Nucleus accumbens (tissue), 56 donors: ENCODE measurements at regions not wholly inside any gene's neighbourhood (a gene's known extent, or its start where the extent isn't known, plus 50 kb on each side); places are given as distances from the start of the nearest gene placed in this dataset.
"Not testable (repeated sequence)": the region's sequence is repeated elsewhere in the genome, so short reads cannot be mapped to it uniquely, and the experiment has no call there.

Experiments used
- DNase-seq, 56 donors: peaks; one replicate each; lab custom pipeline; 2025; lab: John Stamatoyannopoulos, UW

GRCh38 chr16:88224131-88224898 lies 158.4 kb upstream of the ZNF469 start:
- not testable (repeated sequence) for DNase-seq

- not testable (repeated sequence) for DNase-seq
Measured at GRCh38 chr16:88225640-88226230, 157.0 kb upstream of the ZNF469 start.

DNA sequence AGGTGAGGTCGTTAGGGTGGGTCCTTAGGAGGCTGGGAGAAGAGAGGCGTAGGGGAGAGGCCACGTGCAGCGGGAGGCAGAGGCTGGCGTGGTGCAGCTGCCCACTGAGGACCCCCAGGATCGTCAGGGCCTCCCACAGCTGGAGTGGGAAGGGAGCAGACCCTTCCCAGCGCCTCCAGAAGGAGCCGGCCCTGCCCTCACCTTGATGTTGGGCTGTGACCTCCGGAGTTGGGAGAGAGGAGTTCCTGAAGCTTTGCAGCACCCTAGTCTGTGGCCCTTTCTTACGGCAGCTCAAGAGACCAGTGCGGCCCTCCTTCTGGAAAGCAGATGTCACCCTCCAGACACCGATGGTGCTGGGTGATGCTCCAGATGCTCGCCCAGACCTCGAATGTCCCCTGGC lies 156.5 kb upstream of the ZNF469 start:
- DNase-seq, result not testable (repeated sequence)

DNA sequence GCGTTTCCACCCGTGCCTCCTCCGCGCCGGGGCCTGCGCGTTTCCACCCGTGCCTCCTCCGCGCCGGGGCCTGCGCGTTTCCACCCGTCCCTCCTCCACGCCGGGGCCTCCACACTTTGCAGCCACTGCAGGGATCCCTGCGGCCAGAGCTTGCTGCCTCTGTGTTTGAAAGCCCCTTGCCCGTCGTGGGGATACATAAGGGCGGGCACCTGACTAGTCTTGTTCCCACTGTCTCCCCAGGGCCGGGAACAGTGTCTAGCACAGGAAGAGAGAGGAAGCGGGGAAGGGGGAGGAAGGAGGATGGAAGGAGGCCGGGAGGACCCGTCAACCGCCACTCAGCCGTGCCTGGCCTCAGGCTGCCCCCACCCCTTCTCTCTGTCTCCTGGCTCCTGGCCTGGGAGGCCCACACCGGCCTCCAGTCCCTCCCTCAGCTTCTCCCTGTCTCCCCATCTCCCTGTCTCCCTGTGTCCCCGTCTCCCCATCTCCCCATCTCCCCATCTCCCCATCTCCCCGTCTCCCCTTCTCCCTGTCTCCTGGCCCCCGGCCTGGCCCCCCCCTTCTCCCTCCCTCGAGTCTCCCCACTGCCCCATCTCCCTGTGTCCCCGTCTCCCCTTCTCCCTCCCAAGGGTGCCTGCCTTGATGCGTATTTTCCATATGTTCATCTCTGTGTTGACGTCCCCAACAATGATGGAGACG lies 155.6 kb upstream of the ZNF469 start:
- DNase-seq, result not testable (repeated sequence)

DNA sequence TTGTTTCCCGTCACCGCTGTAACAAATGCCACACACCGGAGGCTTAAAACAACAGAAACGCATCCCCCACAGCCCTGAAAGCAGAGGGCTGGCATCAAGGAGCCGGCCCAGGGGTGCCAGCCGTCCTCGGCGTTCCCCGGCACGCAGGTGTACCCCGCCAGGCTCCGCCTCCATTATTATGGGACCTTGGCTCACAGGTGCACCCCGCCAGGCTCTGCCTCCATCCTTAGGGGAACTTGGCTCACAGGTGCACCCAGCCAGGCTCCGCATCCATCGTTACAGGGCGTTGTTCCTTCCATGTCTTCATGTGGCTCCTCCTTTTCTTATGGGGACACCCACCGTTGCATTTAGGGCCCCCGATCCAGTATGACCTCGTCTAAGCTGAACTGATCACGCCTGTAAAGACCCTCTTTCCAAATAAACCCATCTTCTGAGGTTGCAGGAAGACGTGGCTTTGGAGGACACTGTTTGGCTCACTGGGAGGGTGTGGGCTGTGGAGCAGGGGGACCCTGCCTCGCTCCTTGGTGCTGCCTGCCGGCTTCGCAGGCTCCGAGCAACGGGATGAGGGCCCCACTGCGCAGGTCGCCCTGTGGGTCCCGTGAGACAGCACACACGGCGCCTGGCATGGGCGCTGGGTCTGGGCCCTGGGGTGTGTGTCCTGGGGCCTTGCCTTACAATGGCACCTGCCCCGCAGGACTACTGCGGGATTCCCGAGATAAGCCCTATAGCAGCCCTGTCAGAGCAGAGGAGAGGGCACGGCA lies 154.9 kb upstream of the ZNF469 start:
- DNase-seq, result not testable (repeated sequence)

- not testable (repeated sequence) for DNase-seq
Measured at GRCh38 chr16:88228751-88229150, 154.0 kb upstream of the ZNF469 start.

GRCh38 chr16:88229710-88230109 lies 153.0 kb upstream of the ZNF469 start:
- DNase-seq, result not testable (repeated sequence)

DNA sequence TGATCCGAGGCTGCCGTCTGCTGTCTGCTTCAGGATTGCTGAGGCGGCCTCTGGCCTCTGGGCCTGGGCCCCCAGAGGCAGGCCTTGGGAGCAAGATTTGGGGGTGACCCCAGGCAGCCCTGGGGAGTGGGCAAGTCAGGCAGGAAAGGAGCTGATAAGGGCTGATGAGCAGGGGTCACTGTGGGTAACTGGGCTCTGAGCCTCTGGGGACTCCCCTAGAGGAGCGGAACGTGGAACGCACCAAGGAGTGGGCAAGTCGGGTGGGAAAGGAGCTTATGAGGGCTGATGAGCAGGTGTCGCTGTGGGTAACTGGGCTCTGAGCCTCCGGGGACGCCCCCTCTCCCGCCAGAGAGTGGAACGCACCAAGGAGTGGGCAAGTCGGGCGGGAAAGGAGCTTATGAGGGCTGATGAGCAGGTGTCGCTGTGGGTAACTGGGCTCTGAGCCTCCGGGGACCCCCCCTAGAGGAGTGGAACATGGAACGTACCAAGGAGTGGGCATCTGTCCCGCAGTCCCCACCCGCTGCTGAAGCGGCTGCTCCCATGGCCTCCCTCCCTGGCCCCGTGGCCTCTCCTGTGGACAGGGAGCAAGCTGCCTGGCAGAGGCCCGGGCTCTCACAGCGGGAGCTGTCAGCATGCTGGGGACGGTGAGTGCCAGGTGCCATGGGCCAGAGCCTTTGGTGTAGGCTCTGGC lies 152.3 kb upstream of the ZNF469 start:
- not testable (repeated sequence) for DNase-seq

- not testable (repeated sequence) for DNase-seq
Measured at GRCh38 chr16:88230967-88231615, 151.7 kb upstream of the ZNF469 start.

DNA sequence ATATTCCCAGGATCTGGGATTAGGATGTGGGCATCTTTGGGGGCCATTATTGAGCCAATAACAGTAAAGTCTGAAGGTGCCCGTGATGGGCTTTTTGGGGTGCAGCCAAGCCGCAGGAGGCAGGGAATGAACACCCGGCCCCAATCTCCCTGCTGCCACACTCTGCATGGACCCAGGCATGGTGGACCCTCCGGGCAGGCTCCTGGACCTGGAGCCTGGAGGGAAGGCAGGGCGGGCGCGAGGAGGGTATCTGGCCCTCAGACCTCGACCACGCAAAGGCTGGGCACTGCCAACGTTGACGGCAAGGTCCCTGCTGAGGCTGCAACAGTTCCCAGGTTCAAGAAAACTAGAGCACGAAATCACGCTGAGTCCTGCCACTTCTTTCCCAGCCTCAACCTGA lies 150.9 kb upstream of the ZNF469 start:
- DNase-seq, result not testable (repeated sequence)

DNA sequence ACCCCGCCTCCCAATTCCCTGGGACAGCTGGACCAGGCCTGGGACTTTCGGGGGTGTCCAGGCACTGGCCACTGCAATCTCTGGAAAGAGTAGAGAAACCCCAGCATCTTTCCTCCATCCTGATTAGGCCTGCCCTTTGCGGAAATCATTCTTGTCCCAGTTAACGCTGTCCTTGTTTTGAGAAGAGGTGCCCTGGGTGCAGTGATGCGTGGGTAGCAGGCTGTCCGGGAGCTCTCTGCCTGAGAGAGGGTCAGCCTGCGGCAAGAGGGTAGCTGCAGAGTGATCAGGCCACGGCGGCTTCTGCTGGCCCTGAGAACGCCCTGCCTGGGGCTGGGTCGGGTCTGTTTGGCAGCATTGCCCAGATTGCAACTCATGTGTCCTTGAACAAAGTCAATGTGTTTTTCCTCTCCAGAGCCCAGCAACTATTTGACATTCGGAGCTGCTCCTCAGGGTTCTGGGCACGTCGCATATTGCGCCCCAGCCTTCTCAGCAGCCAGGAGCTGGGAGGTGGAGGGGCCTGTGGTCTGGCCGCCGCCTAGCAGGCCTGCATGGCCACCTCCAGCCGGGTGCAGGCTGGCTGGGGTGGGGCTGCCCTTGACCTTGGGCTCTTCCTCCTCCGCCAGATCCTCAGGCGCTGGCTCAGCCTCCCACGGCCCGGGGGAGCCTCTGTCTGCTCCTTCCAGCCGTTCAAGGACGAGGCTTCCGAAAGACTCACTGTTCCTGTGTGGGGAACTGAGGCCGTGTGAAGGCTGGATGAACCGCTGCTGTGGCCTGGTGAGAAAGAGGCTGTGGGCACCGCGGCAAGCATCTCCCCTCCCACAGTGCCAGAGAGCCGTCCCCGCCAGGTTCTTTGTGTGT lies 150.1 kb upstream of the ZNF469 start:
- peak in 1 of 56 donors; percentile 9 for DNase-seq

GRCh38 chr16:88233621-88234420 lies 148.9 kb upstream of the ZNF469 start:
- DNase-seq, result not testable (repeated sequence)

- not testable (repeated sequence) for DNase-seq
Measured at GRCh38 chr16:88234421-88235271, 148.1 kb upstream of the ZNF469 start.

- not testable (repeated sequence) for DNase-seq
Measured at GRCh38 chr16:88235691-88236090, 147.1 kb upstream of the ZNF469 start.

DNA sequence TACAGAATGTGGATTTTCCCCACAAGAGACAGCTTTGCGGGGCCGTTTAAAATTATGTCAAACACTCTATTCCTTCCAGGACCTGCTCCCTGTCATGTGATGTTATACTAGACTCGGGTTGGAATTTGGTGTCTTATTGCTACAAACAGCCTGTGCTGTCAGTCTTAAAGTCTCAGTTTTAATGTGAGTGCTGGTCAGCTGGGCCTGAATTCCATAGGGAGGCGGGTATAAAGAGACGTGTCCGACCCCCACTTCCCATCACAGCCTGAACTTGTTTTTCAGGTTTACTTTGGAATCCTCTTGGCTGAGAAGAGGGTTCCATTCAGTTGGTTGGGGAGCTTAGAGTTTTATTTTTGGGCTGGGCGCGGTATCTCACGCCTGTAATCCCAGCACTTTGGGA lies 146.5 kb upstream of the ZNF469 start:
- not testable (repeated sequence) for DNase-seq

DNA sequence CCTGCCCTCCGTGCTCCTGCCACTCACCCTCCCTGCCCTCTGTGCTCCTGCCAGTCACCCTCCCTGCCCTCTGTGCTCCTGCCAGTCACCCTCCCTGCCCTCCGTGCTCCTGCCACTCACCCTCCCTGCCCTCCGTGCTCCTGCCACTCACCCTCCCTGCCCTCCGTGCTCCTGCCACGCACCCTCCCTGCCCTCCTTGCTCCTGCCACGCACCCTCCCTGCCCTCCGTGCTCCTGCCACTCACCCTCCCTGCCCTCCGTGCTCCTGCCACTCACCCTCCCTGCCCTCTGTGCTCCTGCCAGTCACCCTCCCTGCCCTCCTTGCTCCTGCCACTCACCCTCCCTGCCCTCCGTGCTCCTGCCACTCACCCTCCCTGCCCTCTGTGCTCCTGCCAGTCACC lies 145.4 kb upstream of the ZNF469 start:
- not testable (repeated sequence) for DNase-seq
